ENCODE measurements at regions not wholly inside any gene's neighbourhood (a gene's known extent, or its start where the extent isn't known, plus 50 kb on each side); places are given as distances from the start of the nearest gene placed in this dataset.

- TF ChIP-seq, protein P1, sequence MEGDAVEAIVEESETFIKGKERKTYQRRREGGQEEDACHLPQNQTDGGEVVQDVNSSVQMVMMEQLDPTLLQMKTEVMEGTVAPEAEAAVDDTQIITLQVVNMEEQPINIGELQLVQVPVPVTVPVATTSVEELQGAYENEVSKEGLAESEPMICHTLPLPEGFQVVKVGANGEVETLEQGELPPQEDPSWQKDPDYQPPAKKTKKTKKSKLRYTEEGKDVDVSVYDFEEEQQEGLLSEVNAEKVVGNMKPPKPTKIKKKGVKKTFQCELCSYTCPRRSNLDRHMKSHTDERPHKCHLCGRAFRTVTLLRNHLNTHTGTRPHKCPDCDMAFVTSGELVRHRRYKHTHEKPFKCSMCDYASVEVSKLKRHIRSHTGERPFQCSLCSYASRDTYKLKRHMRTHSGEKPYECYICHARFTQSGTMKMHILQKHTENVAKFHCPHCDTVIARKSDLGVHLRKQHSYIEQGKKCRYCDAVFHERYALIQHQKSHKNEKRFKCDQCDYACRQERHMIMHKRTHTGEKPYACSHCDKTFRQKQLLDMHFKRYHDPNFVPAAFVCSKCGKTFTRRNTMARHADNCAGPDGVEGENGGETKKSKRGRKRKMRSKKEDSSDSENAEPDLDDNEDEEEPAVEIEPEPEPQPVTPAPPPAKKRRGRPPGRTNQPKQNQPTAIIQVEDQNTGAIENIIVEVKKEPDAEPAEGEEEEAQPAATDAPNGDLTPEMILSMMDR (IDR thresholded peaks at IDR 0.05; ENCODE audit: low read length) = no peak
- TF ChIP-seq EZH2 (optimal IDR thresholded peaks at IDR 0.05; ENCODE audit: low read depth, low read length) (no peak), EZH2phosphoT487 (IDR thresholded peaks at IDR 0.05; ENCODE audit: low read length) (no peak)
Measured at GRCh38 chr7:113446391-113446790, 328.0 kb upstream of the SMIM30 start.
